OCI-LY7 (cell line): ENCODE measurements at regions not wholly inside any gene's neighbourhood (a gene's known extent, or its start where the extent isn't known, plus 50 kb on each side); places are given as distances from the start of the nearest gene placed in this dataset.

Source experiments
- BruUV-seq: library from RNA; stranded (reverse); fragments of 400-500 nt; replicated peaks from 2 replicates; lab custom pipeline; 2021; lab: Mats Ljungman, UMichigan
- CTCF ChIA-PET: fragments of 300-600 bp; sonication (Branson Sonifier 250); formaldehyde crosslinking; loops from one replicate; lab custom pipeline; 2022; ENCODE audit warnings: antibody characterized with exemption; ENCODE audit not compliant: unreplicated experiment; lab: Charles Lee
- POLR2A ChIA-PET: fragments of 300-600 bp; sonication (Branson Sonifier 250); formaldehyde crosslinking; loops from one replicate; lab custom pipeline; 2022; ENCODE audit warnings: antibody characterized with exemption; lab: Charles Lee
- DNase-seq: peaks from one replicate; pipeline ENCODE4 v3.0.0-alpha.2; 2015; ENCODE audit warnings: low spot score
- H2AFZ ChIP-seq: fragments of 200-600 bp; sonication (generic), shearing (Covaris generic); 2 replicates; pipeline ENCODE4 v1.6.1; 2014; ENCODE audit warnings: mild to moderate bottlenecking, antibody characterized with exemption, low read length, moderate library complexity
- H3K27ac ChIP-seq: fragments of 200-600 bp; sonication (generic); 2 replicates; pipeline ENCODE4 v1.5.1; 2014; ENCODE audit warnings: mixed run types, low read depth, mild to moderate bottlenecking, moderate library complexity, low read length, inconsistent platforms; ENCODE audit not compliant: poor library complexity, severe bottlenecking
- H3K36me3 ChIP-seq: fragments of 200-600 bp; sonication (generic); 2 replicates; pipeline ENCODE4 v1.6.1; 2014; ENCODE audit warnings: mild to moderate bottlenecking, antibody characterized with exemption, low read length, moderate library complexity, mixed read lengths; ENCODE audit not compliant: insufficient read depth
- H3K4me1 ChIP-seq: fragments of 200-600 bp; sonication (generic); 2 replicates; pipeline ENCODE4 v1.5.1; 2014; ENCODE audit warnings: mild to moderate bottlenecking, low read length; ENCODE audit not compliant: insufficient read depth, poor library complexity, severe bottlenecking
- H3K4me2 ChIP-seq: fragments of 200-600 bp; sonication (generic); 2 replicates; pipeline ENCODE4 v1.6.1; 2014; ENCODE audit warnings: mild to moderate bottlenecking, low read length
- H3K4me3 ChIP-seq: fragments of 200-600 bp; sonication (generic); 2 replicates; pipeline ENCODE4 v1.5.1; 2014; ENCODE audit warnings: mild to moderate bottlenecking, low read depth, low read length; ENCODE audit not compliant: poor library complexity, severe bottlenecking
- H3K79me2 ChIP-seq: fragments of 200-600 bp; sonication (generic); 2 replicates; pipeline ENCODE4 v1.6.1; 2016; ENCODE audit warnings: low read depth, mild to moderate bottlenecking, low read length, moderate library complexity, mixed read lengths; ENCODE audit not compliant: insufficient read depth
- H3K9me2 ChIP-seq: fragments of 200-600 bp; sonication (generic); 2 replicates; pipeline ENCODE4 v1.6.1; 2016; ENCODE audit warnings: mild to moderate bottlenecking, low read length, mixed read lengths; ENCODE audit not compliant: insufficient read depth
- H3K9me3 ChIP-seq: fragments of 200-600 bp; sonication (generic); 2 replicates; pipeline ENCODE4 v1.6.1; 2014; ENCODE audit warnings: mild to moderate bottlenecking, mixed run types, low read length, mixed read lengths
- H4K20me1 ChIP-seq: fragments of 200-600 bp; sonication (generic); 2 replicates; pipeline ENCODE4 v1.6.1; 2014; ENCODE audit warnings: mild to moderate bottlenecking, antibody characterized with exemption, low read length, moderate library complexity, mixed read lengths; ENCODE audit not compliant: insufficient read depth
- CTCF ChIP-seq: fragments of 200-600 bp; sonication (generic); conservative IDR thresholded peaks from 2 replicates; pipeline ENCODE4 v1.5.1; 2014; ENCODE audit warnings: mild to moderate bottlenecking, antibody characterized with exemption, low read length, moderate library complexity, mixed read lengths
- EZH2phosphoT487 ChIP-seq: fragments of 200-600 bp; sonication (generic); IDR thresholded peaks from 2 replicates; pipeline ENCODE4 v1.6.1; 2018; ENCODE audit warnings: low read depth, borderline replicate concordance, mild to moderate bottlenecking, mixed run types, antibody characterized with exemption, low read length, moderate library complexity, mixed read lengths
- intact Hi-C: fragments of 100-400 bp; cut with micrococcal nuclease; formaldehyde crosslinking; loops from one replicate; pipeline ENCODE4 v1.10.0; 2022; ENCODE audit not compliant: unreplicated experiment

- no peak for DNase-seq
- Histone ChIP-seq H3K4me1 (no peaks in the 10 kb centered on the region), H3K79me2 (no peaks in the 10 kb centered on the region), H3K4me3 (no peak overlapping the region), H4K20me1 (no peaks in the 10 kb centered on the region), H3K27ac (no peak overlapping the region), H3K9me3 (no peaks in the 10 kb centered on the region), H3K36me3 (no peaks in the 10 kb centered on the region), H3K9me2 (no peaks in the 10 kb centered on the region), H2AFZ (no peak overlapping the region), H3K4me2 (no peak overlapping the region)
- intact Hi-C loops, result no loop called here
- POLR2A ChIA-PET, result interaction anchor here (0.6 kb wide), 1 partner anchor 182 kb away, joined by 3 read pairs; no protein-coding TSS in a partner anchor
- BruUV-seq, result no TSS peak
- no peak for TF ChIP-seq EZH2phosphoT487
- no peak for TF ChIP-seq CTCF
- CTCF ChIA-PET, result no interaction called here
These were observed 267.6 kb downstream of the TFCP2L1 start for GRCh38 chr2:121017396-121017795.

GRCh38 chr2:121018136-121019061 lies 266.6 kb downstream of the TFCP2L1 start:
- no peak for TF ChIP-seq CTCF
- TF ChIP-seq EZH2phosphoT487, result no peak
- no peaks in the 10 kb centered on the region for H3K9me3 ChIP-seq
- no peak overlapping the region for H3K27ac ChIP-seq
- no peaks in the 10 kb centered on the region for H4K20me1 ChIP-seq
- no peaks in the 10 kb centered on the region for H3K4me1 ChIP-seq
- H3K79me2 ChIP-seq, result no peaks in the 10 kb centered on the region
- ChIA-PET CTCF (no interaction called here), POLR2A (no interaction called here)
- no peak overlapping the region for H2AFZ ChIP-seq
- H3K9me2 ChIP-seq, result no peaks in the 10 kb centered on the region
- no peak overlapping the region for H3K4me3 ChIP-seq
- no peaks in the 10 kb centered on the region for H3K36me3 ChIP-seq
- DNase-seq, result no peak
- H3K4me2 ChIP-seq, result no peak overlapping the region
- BruUV-seq, result no TSS peak
- intact Hi-C loops, result no loop called here

GRCh38 chr2:121019071-121019470 lies 265.9 kb downstream of the TFCP2L1 start:
- no peak overlapping the region for H2AFZ ChIP-seq
- no peak overlapping the region for H3K4me3 ChIP-seq
- H3K9me3 ChIP-seq, result no peaks in the 10 kb centered on the region
- no peaks in the 10 kb centered on the region for H3K9me2 ChIP-seq
- BruUV-seq, result no TSS peak
- CTCF ChIA-PET, result no interaction called here
- no peaks in the 10 kb centered on the region for H3K79me2 ChIP-seq
- intact Hi-C loops, result no loop called here
- TF ChIP-seq EZH2phosphoT487 (no peak), CTCF (no peak)
- H3K4me1 ChIP-seq, result no peaks in the 10 kb centered on the region
- no peak for DNase-seq
- no peaks in the 10 kb centered on the region for H3K36me3 ChIP-seq
- no peak overlapping the region for H3K4me2 ChIP-seq
- POLR2A ChIA-PET, result no interaction called here
- H4K20me1 ChIP-seq, result no peaks in the 10 kb centered on the region
- no peak overlapping the region for H3K27ac ChIP-seq
